HG03064 (cell line): ENCODE measurements at regions not wholly inside any gene's neighbourhood (a gene's known extent, or its start where the extent isn't known, plus 50 kb on each side); places are given as distances from the start of the nearest gene placed in this dataset.

Source experiments
- ATAC-seq: cut with Tn5 transposase; IDR thresholded peaks from one replicate; pipeline ENCODE4 v1.9.1; 2021; ENCODE audit warnings: low read depth; ENCODE audit not compliant: unreplicated experiment

- ATAC-seq = no peak
Observed at GRCh38 chr13:76466043-76466442, 420.2 kb downstream of the KCTD12 start.

- ATAC-seq = no peak
Observed at GRCh38 chr13:76463314-76463713, 422.9 kb downstream of the KCTD12 start.

GRCh38 chr13:76461999-76462398, 424.2 kb downstream of the KCTD12 start:
- ATAC-seq = no peak

- no peak for ATAC-seq
Observed at GRCh38 chr13:76461484-76461883, 424.7 kb downstream of the KCTD12 start.

- ATAC-seq = no peak
Observed at GRCh38 chr13:76459863-76460262, 426.3 kb downstream of the KCTD12 start.

- ATAC-seq = no peak
Observed at GRCh38 chr13:76455960-76456359, 430.2 kb downstream of the KCTD12 start.

- no peak for ATAC-seq
Observed at GRCh38 chr13:76454991-76455390, 431.2 kb downstream of the KCTD12 start.

- ATAC-seq = no peak
Observed at GRCh38 chr13:76449716-76450115, 436.5 kb downstream of the KCTD12 start.

GRCh38 chr13:76446191-76446590, 440.0 kb downstream of the KCTD12 start:
- ATAC-seq = no peak

GRCh38 chr13:76440568-76440967, 445.6 kb downstream of the KCTD12 start:
- peak; percentile 89 for ATAC-seq

GRCh38 chr13:76439546-76439945, 446.7 kb downstream of the KCTD12 start:
- no peak for ATAC-seq

- no peak for ATAC-seq
Observed at GRCh38 chr13:76438050-76438449, 448.2 kb downstream of the KCTD12 start.

GRCh38 chr13:76425935-76426334, 460.3 kb downstream of the KCTD12 start:
- ATAC-seq = no peak

GRCh38 chr13:76421011-76421410, 465.2 kb downstream of the KCTD12 start:
- ATAC-seq = no peak

GRCh38 chr13:76418404-76418803, 467.8 kb downstream of the KCTD12 start:
- ATAC-seq = no peak

- ATAC-seq = no peak
Observed at GRCh38 chr13:76414320-76414719, 471.9 kb downstream of the KCTD12 start.

GRCh38 chr13:76406243-76406642, 480.0 kb downstream of the KCTD12 start:
- no peak for ATAC-seq

- ATAC-seq = no peak
Observed at GRCh38 chr13:76398425-76398824, 487.8 kb downstream of the KCTD12 start.

- ATAC-seq = no peak
Observed at GRCh38 chr13:76397413-76397812, 488.8 kb downstream of the KCTD12 start.

- ATAC-seq = no peak
Observed at GRCh38 chr13:76389321-76389720, 496.9 kb downstream of the KCTD12 start.

- no peak for ATAC-seq
Observed at GRCh38 chr13:76387566-76387965, 498.6 kb downstream of the KCTD12 start.

GRCh38 chr13:76386321-76386720, 499.9 kb downstream of the KCTD12 start:
- no peak for ATAC-seq

- ATAC-seq = no peak
Observed at GRCh38 chr13:76385586-76385985, 500.6 kb downstream of the KCTD12 start.
